Gastroesophageal sphincter (tissue), 4 donors: ENCODE measurements at regions not wholly inside any gene's neighbourhood (a gene's known extent, or its start where the extent isn't known, plus 50 kb on each side); places are given as distances from the start of the nearest gene placed in this dataset.

Experiments
- ATAC-seq: fragments of 150-250 bp; one replicate; pipeline ENCODE4 v1.9.1; 2016; ENCODE audit warnings: mild to moderate bottlenecking, moderate library complexity
- H3K27ac ChIP-seq, 4 donors: fragments of 200-600 bp; sonication (generic) in 3 of 4; 1 replicate in 3 of 4; 2 replicates in 1 of 4; pipeline ENCODE4 v1.5.1; 2016 to 2019
- H3K27me3 ChIP-seq: fragments of 200-600 bp; sonication (generic); one replicate; pipeline ENCODE4 v1.5.1; 2019
- H3K36me3 ChIP-seq, 2 donors: fragments of 200-600 bp; sonication (generic); one replicate each; pipeline ENCODE4 v1.5.1; 2019; ENCODE audit warnings: control low read depth in 1 of 2
- H3K4me1 ChIP-seq, 3 donors: fragments of 200-600 bp; sonication (generic); 1 replicate in 2 of 3; 2 replicates in 1 of 3; pipeline ENCODE4 v1.5.1; 2016 to 2019; ENCODE audit warnings: control low read depth in 2 of 3
- H3K4me3 ChIP-seq, 2 donors: fragments of 200-600 bp; sonication (generic); one replicate each; pipeline ENCODE4 v1.5.1; 2019; ENCODE audit warnings: mild to moderate bottlenecking in 1 of 2, moderate library complexity in 1 of 2
- H3K9me3 ChIP-seq, 3 donors: fragments of 200-600 bp; sonication (generic); one replicate each; pipeline ENCODE4 v1.5.1; 2017 to 2019; ENCODE audit warnings: control low read depth in 2 of 3
- CTCF ChIP-seq, 4 experiments: fragments of 200-600 bp in 2 of 4; fragments of 450-650 bp in 2 of 4; sonication (generic) in 1 of 4; IDR thresholded peaks; one replicate each; pipeline ENCODE4 v1.5.1; 2017 to 2019; ENCODE audit warnings: antibody characterized with exemption in 4 of 4, mild to moderate bottlenecking in 2 of 4, moderate library complexity in 2 of 4
- EP300 ChIP-seq: sonication (generic); formaldehyde crosslinking; IDR thresholded peaks from one replicate; pipeline ENCODE4 v1.6.1; 2017; ENCODE audit warnings: antibody characterized with exemption, mild to moderate bottlenecking
- POLR2A ChIP-seq, 2 donors: fragments of 450-650 bp; IDR thresholded peaks; one replicate each; pipeline ENCODE4 v1.6.1; 2017; ENCODE audit warnings: antibody characterized with exemption in 2 of 2, mild to moderate bottlenecking in 2 of 2, moderate library complexity in 1 of 2
- POLR2AphosphoS5 ChIP-seq: sonication (generic); formaldehyde crosslinking; IDR thresholded peaks from one replicate; pipeline ENCODE4 v1.6.1; 2017; ENCODE audit warnings: antibody characterized with exemption
- WGBS, 2 donors: methylation state at CpG; one replicate each; pipeline ENCODE4 v1.1.5; 2018; ENCODE audit warnings: low coverage in 1 of 2; 5-methylcytosine and 5-hydroxymethylcytosine counted together

GRCh38 chrX:138930583-138930945 is 219.0 kb upstream of the FGF13 start:
- no peak overlapping the region for H3K4me3 ChIP-seq
- TF ChIP-seq POLR2A (IDR thresholded peaks at IDR 0.05) (no peak), POLR2AphosphoS5 (no peak), EP300 (no peak), CTCF (IDR thresholded peaks at IDR 0.05) (no peak)
- H3K9me3 ChIP-seq, result no peaks in the 10 kb centered on the region
- ATAC-seq, result no peak
- H3K4me1 ChIP-seq, result no peaks in the 10 kb centered on the region
- no peaks in the 10 kb centered on the region for H3K27me3 ChIP-seq
- no peak overlapping the region for H3K27ac ChIP-seq
- WGBS, 2 donors, result 50 to 78% methylated on average over 1 to 3 of the region's 4 CpGs
- H3K36me3 ChIP-seq, result no peaks in the 10 kb centered on the region

- H3K27me3 ChIP-seq, result no peaks in the 10 kb centered on the region
- no peak for TF ChIP-seq POLR2AphosphoS5
- TF ChIP-seq POLR2A (IDR thresholded peaks at IDR 0.05), result no peak
- TF ChIP-seq EP300, result no peak
- no peaks in the 10 kb centered on the region for H3K4me1 ChIP-seq
- WGBS, 2 donors, result 41 to 44% methylated on average over 2 to 4 of the region's 4 CpGs
- H3K27ac ChIP-seq, result no peak overlapping the region
- H3K36me3 ChIP-seq, result no peaks in the 10 kb centered on the region
- ATAC-seq, result no peak
- H3K4me3 ChIP-seq, result no peak overlapping the region
- H3K9me3 ChIP-seq, result no peaks in the 10 kb centered on the region
Measured at GRCh38 chrX:138929926-138930582, 218.5 kb upstream of the FGF13 start.

DNA sequence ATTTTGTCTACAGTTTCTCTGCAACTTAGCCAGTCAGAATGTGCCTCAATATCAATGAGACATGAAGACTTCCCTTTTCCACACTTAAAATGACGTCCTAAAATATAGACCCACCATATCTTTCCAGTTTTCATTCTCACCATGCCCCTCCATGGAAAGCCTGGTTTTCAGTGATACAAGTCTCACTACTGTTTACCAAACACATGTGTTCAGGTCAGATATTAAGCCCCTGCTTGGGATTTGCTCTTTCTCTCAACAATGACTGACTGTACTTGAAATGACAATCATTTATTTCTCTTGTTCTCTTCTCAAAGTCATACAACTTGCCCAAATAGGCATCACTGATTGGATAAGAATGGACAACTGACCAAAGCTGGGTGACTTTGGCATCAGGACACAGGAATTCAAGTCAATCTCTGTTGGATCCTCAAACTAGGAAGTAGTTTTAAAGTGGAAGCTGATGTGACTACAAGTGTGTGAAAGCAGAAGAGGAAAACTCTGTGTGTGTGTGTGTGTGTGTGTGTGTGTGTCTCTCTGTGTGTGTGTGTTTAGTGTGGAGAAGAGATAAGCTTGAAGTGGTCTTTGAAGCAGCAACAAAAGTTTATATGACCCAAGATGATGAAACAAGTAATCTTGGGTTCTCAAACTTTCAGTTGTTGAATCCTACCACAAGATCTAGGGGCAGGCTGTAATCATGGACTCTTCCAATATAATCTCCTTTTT is 217.4 kb upstream of the FGF13 start:
- TF ChIP-seq CTCF (IDR thresholded peaks at IDR 0.05) (no peak), EP300 (no peak), POLR2A (IDR thresholded peaks at IDR 0.05) (no peak), POLR2AphosphoS5 (no peak)
- H3K4me3 ChIP-seq, result no peak overlapping the region
- no peaks in the 10 kb centered on the region for H3K27me3 ChIP-seq
- WGBS, 2 donors, result 83% methylated on average over 1 of the region's 1 CpG; no CpG with 5 or more reads in 1 of the 2 donors
- H3K4me1 ChIP-seq, result no peaks in the 10 kb centered on the region
- no peaks in the 10 kb centered on the region for H3K36me3 ChIP-seq
- H3K27ac ChIP-seq, result no peak overlapping the region
- no peaks in the 10 kb centered on the region for H3K9me3 ChIP-seq
- ATAC-seq, result no peak

DNA sequence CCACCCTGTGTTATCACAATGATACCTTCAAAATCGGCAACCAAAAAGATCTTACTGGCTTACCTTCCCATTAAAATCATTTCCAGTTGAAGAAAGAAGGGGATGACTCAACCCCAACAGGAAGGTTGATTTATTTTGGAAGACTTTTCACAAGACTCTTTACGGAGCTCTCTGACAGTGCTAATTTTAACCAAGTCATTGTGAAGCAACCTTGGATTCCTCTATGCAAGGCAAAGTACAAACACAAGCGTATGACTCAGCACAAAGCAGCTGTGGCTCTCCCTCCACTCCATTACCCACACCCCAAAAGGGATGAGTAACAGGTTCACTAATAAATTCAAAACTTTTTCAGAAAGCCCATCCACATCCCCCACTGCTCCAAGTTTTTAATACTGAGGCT is 213.8 kb upstream of the FGF13 start:
- TF ChIP-seq EP300 (no peak), POLR2AphosphoS5 (no peak), POLR2A (IDR thresholded peaks at IDR 0.05) (no peak), CTCF (IDR thresholded peaks at IDR 0.05) (no peak)
- no peak overlapping the region for H3K4me3 ChIP-seq
- H3K27me3 ChIP-seq, result no peaks in the 10 kb centered on the region
- H3K4me1 ChIP-seq, result no peaks in the 10 kb centered on the region
- no peak overlapping the region for H3K27ac ChIP-seq
- H3K36me3 ChIP-seq, result no peaks in the 10 kb centered on the region
- no peaks in the 10 kb centered on the region for H3K9me3 ChIP-seq
- ATAC-seq, result peak; percentile 81
- WGBS, 2 donors, result 33 to 60% methylated on average over 3 of the region's 3 CpGs

DNA sequence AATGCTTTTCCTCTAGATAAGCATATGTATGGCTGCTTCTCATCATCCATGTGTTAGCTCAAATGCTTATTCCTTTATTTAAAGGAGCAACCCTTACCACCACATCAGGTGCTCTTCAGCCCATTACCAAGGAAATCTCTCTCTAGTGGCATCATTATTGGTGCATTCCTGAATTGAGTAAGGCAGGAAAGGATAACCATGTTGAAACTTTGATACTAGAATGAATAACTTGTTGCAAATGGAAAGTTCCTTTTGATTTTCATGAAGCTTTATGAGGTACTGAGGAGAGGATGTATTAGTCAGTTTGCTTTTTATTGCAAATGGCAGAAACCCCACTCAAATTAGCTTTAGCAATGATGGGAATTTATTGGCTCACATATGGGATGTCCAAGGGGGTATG is 212.3 kb upstream of the FGF13 start:
- Histone ChIP-seq H3K27me3 (no peaks in the 10 kb centered on the region), H3K4me3 (no peak overlapping the region), H3K4me1 (no peaks in the 10 kb centered on the region), H3K36me3 (no peaks in the 10 kb centered on the region), H3K27ac (no peak overlapping the region), H3K9me3 (no peaks in the 10 kb centered on the region)
- no peak for ATAC-seq
- TF ChIP-seq EP300, result no peak
- no peak for TF ChIP-seq POLR2A (IDR thresholded peaks at IDR 0.05)
- TF ChIP-seq POLR2AphosphoS5, result no peak
- TF ChIP-seq CTCF (IDR thresholded peaks at IDR 0.05), result no peak
